ENCODE measurements at regions not wholly inside any gene's neighbourhood (a gene's known extent, or its start where the extent isn't known, plus 50 kb on each side); places are given as distances from the start of the nearest gene placed in this dataset.

DNA sequence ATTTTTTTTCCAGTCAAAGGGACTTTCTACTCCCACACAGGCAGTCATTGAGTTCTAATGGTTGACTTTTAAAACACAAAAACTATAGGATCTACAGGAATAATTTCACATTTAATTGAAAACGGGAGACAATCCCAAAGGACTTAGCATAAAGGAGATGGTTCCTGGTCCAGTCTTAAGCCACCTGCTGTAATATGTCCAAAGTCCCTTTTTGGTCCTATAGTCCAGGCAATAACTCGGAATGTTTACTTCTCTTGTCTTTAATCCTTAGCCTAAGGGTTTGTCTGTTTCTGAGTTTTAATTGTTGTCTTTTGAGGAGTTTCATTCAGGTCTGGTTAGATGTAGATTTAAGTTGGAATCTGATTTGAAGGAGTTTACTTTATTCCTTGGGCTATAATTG is 184.9 kb downstream of the BAMBI start:
- Histone ChIP-seq H4K20me1 (ENCODE audit: insufficient read depth) (no peaks in the 10 kb centered on the region), H3K4me1 (ENCODE audit: control insufficient read depth in 1 of 2, insufficient read depth in 2 of 2, low read length in 2 of 2) (no peaks in the 10 kb centered on the region), H3K79me2 (ENCODE audit: insufficient read depth, low read length) (no peaks in the 10 kb centered on the region), H3K36me3 (ENCODE audit: control insufficient read depth in 1 of 2, insufficient read depth in 2 of 2, low read length in 2 of 2) (no peaks in the 10 kb centered on the region), H3K27me3 (ENCODE audit: insufficient read depth, low read length) (no peaks in the 10 kb centered on the region), H3K9me2 (ENCODE audit: insufficient read depth) (no peaks in the 10 kb centered on the region), H3K27ac (ENCODE audit: low read depth, low read length) (no peak overlapping the region), H2AFZ (ENCODE audit: low read depth, low read length, poor library complexity, severe bottlenecking) (no peak overlapping the region), H3K9ac (ENCODE audit: low read length) (no peak overlapping the region), H3K9me3 (ENCODE audit: control insufficient read depth in 1 of 2, insufficient read depth in 1 of 2, low read depth in 1 of 2, low read length in 2 of 2) (no peaks in the 10 kb centered on the region), H3K4me3 (replicated peaks in 1 of 2; ENCODE audit: low read depth in 1 of 2, low read length in 2 of 2) (no peak overlapping the region), H3K4me2 (ENCODE audit: low read length) (no peak overlapping the region)
- no peak for ATAC-seq
- intact Hi-C loops (cut with micrococcal nuclease): no loop called here
- TF ChIP-seq RAD21 (IDR thresholded peaks at IDR 0.05; ENCODE audit: low read depth): no peak
- TF ChIP-seq, protein P1, sequence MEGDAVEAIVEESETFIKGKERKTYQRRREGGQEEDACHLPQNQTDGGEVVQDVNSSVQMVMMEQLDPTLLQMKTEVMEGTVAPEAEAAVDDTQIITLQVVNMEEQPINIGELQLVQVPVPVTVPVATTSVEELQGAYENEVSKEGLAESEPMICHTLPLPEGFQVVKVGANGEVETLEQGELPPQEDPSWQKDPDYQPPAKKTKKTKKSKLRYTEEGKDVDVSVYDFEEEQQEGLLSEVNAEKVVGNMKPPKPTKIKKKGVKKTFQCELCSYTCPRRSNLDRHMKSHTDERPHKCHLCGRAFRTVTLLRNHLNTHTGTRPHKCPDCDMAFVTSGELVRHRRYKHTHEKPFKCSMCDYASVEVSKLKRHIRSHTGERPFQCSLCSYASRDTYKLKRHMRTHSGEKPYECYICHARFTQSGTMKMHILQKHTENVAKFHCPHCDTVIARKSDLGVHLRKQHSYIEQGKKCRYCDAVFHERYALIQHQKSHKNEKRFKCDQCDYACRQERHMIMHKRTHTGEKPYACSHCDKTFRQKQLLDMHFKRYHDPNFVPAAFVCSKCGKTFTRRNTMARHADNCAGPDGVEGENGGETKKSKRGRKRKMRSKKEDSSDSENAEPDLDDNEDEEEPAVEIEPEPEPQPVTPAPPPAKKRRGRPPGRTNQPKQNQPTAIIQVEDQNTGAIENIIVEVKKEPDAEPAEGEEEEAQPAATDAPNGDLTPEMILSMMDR (IDR thresholded peaks at IDR 0.05 in 2 of 3, conservative IDR thresholded peaks at IDR 0.05 in 1 of 3; ENCODE audit: borderline replicate concordance in 1 of 3, insufficient read depth in 1 of 3, low read depth in 2 of 3, low read length in 2 of 3): no peak
- TF ChIP-seq, protein P2, sequence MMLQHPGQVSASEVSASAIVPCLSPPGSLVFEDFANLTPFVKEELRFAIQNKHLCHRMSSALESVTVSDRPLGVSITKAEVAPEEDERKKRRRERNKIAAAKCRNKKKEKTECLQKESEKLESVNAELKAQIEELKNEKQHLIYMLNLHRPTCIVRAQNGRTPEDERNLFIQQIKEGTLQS (IDR thresholded peaks at IDR 0.05): no peak
- ChIA-PET RAD21 (ENCODE audit: low non-redundant PET in 1 of 2, low total read pairs in 2 of 2, uncharacterized antibody in 2 of 2, unreplicated experiment in 2 of 2) (no interaction called here), POLR2A (no interaction called here), CTCF (no interaction called here)
- BruUV-seq (replicated peaks): no TSS peak
- no peak for DNase-seq (ENCODE audit: low read depth, low spot score)

GRCh38 chr10:28869606-28870201 is 192.4 kb downstream of the BAMBI start:
- Histone ChIP-seq H3K36me3 (ENCODE audit: control insufficient read depth in 1 of 2, insufficient read depth in 2 of 2, low read length in 2 of 2) (no peaks in the 10 kb centered on the region), H3K27ac (ENCODE audit: low read depth, low read length) (no peak overlapping the region), H2AFZ (ENCODE audit: low read depth, low read length, poor library complexity, severe bottlenecking) (no peak overlapping the region), H3K4me3 (replicated peaks in 1 of 2; ENCODE audit: low read depth in 1 of 2, low read length in 2 of 2) (no peak overlapping the region), H3K9ac (ENCODE audit: low read length) (no peak overlapping the region), H3K4me1 (ENCODE audit: control insufficient read depth in 1 of 2, insufficient read depth in 2 of 2, low read length in 2 of 2) (no peaks in the 10 kb centered on the region), H3K9me3 (ENCODE audit: control insufficient read depth in 1 of 2, insufficient read depth in 1 of 2, low read depth in 1 of 2, low read length in 2 of 2) (no peaks in the 10 kb centered on the region), H3K27me3 (ENCODE audit: insufficient read depth, low read length) (no peaks in the 10 kb centered on the region), H3K9me2 (ENCODE audit: insufficient read depth) (no peaks in the 10 kb centered on the region), H3K79me2 (ENCODE audit: insufficient read depth, low read length) (no peaks in the 10 kb centered on the region), H3K4me2 (ENCODE audit: low read length) (no peak overlapping the region), H4K20me1 (ENCODE audit: insufficient read depth) (no peaks in the 10 kb centered on the region)
- ChIA-PET CTCF (no interaction called here), POLR2A (no interaction called here), RAD21 (ENCODE audit: low non-redundant PET in 1 of 2, low total read pairs in 2 of 2, uncharacterized antibody in 2 of 2, unreplicated experiment in 2 of 2) (no interaction called here)
- intact Hi-C loops (cut with micrococcal nuclease): no loop called here
- no peak for DNase-seq (ENCODE audit: low read depth, low spot score)
- BruUV-seq (replicated peaks): no TSS peak
- no peak for TF ChIP-seq ZFX (IDR thresholded peaks at IDR 0.05)
- no peak for ATAC-seq

All from HCT116 (cell line).